ENCODE measurements at regions not wholly inside any gene's neighbourhood (a gene's known extent, or its start where the extent isn't known, plus 50 kb on each side); places are given as distances from the start of the nearest gene placed in this dataset.
A peak's percentile ranks its signal among the peaks of the same experiment; 100 is the strongest.

DNA sequence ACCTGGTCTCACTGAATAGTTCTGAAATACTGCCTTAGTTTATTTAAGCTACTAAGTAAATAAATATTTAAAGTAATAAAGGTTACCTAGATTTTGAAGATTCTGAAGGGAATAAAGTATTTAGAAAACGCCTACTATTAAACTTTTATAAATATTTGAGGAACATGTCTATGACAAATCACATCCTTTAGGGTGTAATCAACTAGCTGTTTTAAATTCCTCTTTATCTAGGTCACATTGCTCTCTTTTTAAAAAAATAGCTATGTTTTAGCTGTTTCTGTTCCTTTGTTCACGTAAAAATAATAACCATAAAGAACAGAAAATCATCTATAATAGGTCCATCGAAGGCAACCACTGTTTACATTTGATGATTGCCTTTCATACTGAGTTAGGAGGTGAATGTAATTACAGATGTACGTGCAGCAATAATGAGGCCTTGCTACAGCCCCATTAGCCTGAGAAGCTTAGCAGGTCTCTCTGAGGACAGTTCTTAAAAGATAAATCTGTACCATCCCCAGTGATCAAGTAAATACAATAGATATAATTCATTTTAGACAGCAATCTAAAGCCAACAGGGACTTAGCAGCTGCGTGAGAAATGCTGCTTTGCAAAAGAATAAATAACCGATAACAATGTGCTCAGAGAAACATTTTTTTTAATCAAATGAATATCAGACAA is 449.5 kb downstream of the LIG4 start:
- TF ChIP-seq CTCF (conservative IDR thresholded peaks at IDR 0.05), result no peak
- WGBS, 2 experiments (ENCODE audit: insufficient coverage in 1 of 2, insufficient read length in 1 of 2), result 93 to 94% methylated on average over 2 to 6 of the region's 6 CpGs
- H3K9me3 Mint-ChIP-seq, result no peaks in the 10 kb centered on the region
- H3K4me3 ChIP-seq (ENCODE audit: low read length), result no peak overlapping the region
- H3K9me3 ChIP-seq (ENCODE audit: control insufficient read depth, low read length), result no peaks in the 10 kb centered on the region
- H3K27ac Mint-ChIP-seq, result no peak overlapping the region
- no peaks in the 10 kb centered on the region for H3K36me3 ChIP-seq (ENCODE audit: control insufficient read depth, insufficient read depth, low read length)
- no peaks in the 10 kb centered on the region for H3K27me3 Mint-ChIP-seq (ENCODE audit: insufficient read depth)
- no peak for DNase-seq
- H3K27ac ChIP-seq (ENCODE audit: low read depth, low read length), result no peak overlapping the region
- no peak overlapping the region for H3K4me3 Mint-ChIP-seq
- no peaks in the 10 kb centered on the region for H3K27me3 ChIP-seq (ENCODE audit: control insufficient read depth, insufficient read depth, low read length, poor library complexity, severe bottlenecking)
- no peaks in the 10 kb centered on the region for H3K36me3 Mint-ChIP-seq (ENCODE audit: low read depth)
- H3K4me1 Mint-ChIP-seq, result peaks cover 15% of the 10 kb centered on the region
- H3K4me1 ChIP-seq (ENCODE audit: control insufficient read depth, insufficient read depth, low read length), result peaks cover 5% of the 10 kb centered on the region
- no peak overlapping the region for H3K9ac ChIP-seq (ENCODE audit: extremely low read depth, low read length, poor library complexity, severe bottlenecking)

DNA sequence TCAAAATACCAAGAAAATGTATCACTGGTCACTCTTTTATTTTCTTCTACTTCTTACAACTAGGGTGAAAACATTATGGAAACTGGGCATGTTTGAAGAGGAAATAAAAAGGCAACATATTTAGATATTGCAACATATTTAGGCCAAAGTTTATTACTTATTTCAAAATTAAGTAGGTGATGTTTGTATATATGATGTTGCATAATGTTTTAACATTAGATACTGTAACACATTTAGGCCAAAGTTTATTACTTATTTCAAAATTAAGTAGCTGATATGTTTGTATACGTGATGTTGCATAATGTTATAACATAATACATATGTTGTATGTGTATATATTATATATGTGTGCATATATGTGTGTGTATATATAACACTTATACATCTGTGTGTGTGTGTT is 451.3 kb downstream of the LIG4 start:
- H3K27me3 Mint-ChIP-seq (ENCODE audit: insufficient read depth), result no peaks in the 10 kb centered on the region
- H3K36me3 ChIP-seq (ENCODE audit: control insufficient read depth, insufficient read depth, low read length), result no peaks in the 10 kb centered on the region
- H3K36me3 Mint-ChIP-seq (ENCODE audit: low read depth), result no peaks in the 10 kb centered on the region
- H3K4me1 ChIP-seq (ENCODE audit: control insufficient read depth, insufficient read depth, low read length), result no peaks in the 10 kb centered on the region
- no peak overlapping the region for H3K4me3 Mint-ChIP-seq
- H3K27me3 ChIP-seq (ENCODE audit: control insufficient read depth, insufficient read depth, low read length, poor library complexity, severe bottlenecking), result no peaks in the 10 kb centered on the region
- no peak overlapping the region for H3K4me3 ChIP-seq (ENCODE audit: low read length)
- no peak for TF ChIP-seq CTCF (conservative IDR thresholded peaks at IDR 0.05)
- no CpG with 5 or more reads among the region's 1 CpG for WGBS, 2 experiments (ENCODE audit: insufficient coverage in 1 of 2, insufficient read length in 1 of 2)
- H3K9me3 ChIP-seq (ENCODE audit: control insufficient read depth, low read length), result no peaks in the 10 kb centered on the region
- H3K27ac Mint-ChIP-seq, result no peak overlapping the region
- no peak for DNase-seq
- H3K9ac ChIP-seq (ENCODE audit: extremely low read depth, low read length, poor library complexity, severe bottlenecking), result no peak overlapping the region
- peaks cover 12% of the 10 kb centered on the region for H3K4me1 Mint-ChIP-seq
- H3K27ac ChIP-seq (ENCODE audit: low read depth, low read length), result no peak overlapping the region
- no peaks in the 10 kb centered on the region for H3K9me3 Mint-ChIP-seq

DNA sequence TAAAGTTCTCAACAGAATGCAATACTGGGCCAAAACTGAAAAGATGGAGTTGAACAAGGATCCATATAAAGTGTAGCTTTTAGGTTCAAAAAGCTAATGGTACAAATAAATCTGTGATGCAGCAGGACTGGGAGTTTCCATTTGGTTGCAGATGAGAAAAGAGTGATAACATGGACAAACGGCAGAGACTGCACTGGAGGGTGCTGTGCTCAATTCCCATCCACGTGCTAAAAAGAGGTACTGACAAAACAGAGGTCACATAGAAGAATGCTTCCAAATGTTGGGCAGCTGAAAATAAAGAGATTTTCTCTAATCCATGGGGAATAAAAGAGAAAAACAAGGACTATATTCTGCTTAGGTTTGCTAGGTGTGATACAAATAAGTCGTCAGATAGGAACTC is 461.6 kb downstream of the LIG4 start:
- Histone ChIP-seq H3K4me3 (ENCODE audit: low read length) (no peak overlapping the region), H3K27me3 (ENCODE audit: control insufficient read depth, insufficient read depth, low read length, poor library complexity, severe bottlenecking) (no peaks in the 10 kb centered on the region), H3K27ac (ENCODE audit: low read depth, low read length) (no peak overlapping the region), H3K4me1 (ENCODE audit: control insufficient read depth, insufficient read depth, low read length) (no peaks in the 10 kb centered on the region), H3K9ac (ENCODE audit: extremely low read depth, low read length, poor library complexity, severe bottlenecking) (no peak overlapping the region), H3K36me3 (ENCODE audit: control insufficient read depth, insufficient read depth, low read length) (no peaks in the 10 kb centered on the region), H3K9me3 (ENCODE audit: control insufficient read depth, low read length) (no peaks in the 10 kb centered on the region)
- Mint-ChIP-seq H3K27ac (peak overlapping the region; percentile 6), H3K27me3 (ENCODE audit: insufficient read depth) (no peaks in the 10 kb centered on the region), H3K36me3 (ENCODE audit: low read depth) (no peaks in the 10 kb centered on the region), H3K9me3 (no peaks in the 10 kb centered on the region), H3K4me3 (no peak overlapping the region), H3K4me1 (peaks cover 21% of the 10 kb centered on the region)
- no peak for TF ChIP-seq CTCF (conservative IDR thresholded peaks at IDR 0.05)
- WGBS, 2 experiments (ENCODE audit: insufficient coverage in 1 of 2, insufficient read length in 1 of 2), result 70 to 82% methylated on average over 2 to 3 of the region's 3 CpGs
- DNase-seq, result no peak
